ENCODE measurements at regions not wholly inside any gene's neighbourhood (a gene's known extent, or its start where the extent isn't known, plus 50 kb on each side); places are given as distances from the start of the nearest gene placed in this dataset.

- TF ChIP-seq EZH2phosphoT487 (IDR thresholded peaks at IDR 0.05; ENCODE audit: borderline replicate concordance, low read length) = no peak
- TF ChIP-seq, protein P1, sequence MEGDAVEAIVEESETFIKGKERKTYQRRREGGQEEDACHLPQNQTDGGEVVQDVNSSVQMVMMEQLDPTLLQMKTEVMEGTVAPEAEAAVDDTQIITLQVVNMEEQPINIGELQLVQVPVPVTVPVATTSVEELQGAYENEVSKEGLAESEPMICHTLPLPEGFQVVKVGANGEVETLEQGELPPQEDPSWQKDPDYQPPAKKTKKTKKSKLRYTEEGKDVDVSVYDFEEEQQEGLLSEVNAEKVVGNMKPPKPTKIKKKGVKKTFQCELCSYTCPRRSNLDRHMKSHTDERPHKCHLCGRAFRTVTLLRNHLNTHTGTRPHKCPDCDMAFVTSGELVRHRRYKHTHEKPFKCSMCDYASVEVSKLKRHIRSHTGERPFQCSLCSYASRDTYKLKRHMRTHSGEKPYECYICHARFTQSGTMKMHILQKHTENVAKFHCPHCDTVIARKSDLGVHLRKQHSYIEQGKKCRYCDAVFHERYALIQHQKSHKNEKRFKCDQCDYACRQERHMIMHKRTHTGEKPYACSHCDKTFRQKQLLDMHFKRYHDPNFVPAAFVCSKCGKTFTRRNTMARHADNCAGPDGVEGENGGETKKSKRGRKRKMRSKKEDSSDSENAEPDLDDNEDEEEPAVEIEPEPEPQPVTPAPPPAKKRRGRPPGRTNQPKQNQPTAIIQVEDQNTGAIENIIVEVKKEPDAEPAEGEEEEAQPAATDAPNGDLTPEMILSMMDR (IDR thresholded peaks at IDR 0.05; ENCODE audit: low read depth, low read length, poor library complexity, severe bottlenecking) = no peak
Observed at GRCh38 chr2:221318376-221319130, 253.6 kb downstream of the EPHA4 start.
